HL-60 (cell line): ENCODE measurements at regions not wholly inside any gene's neighbourhood (a gene's known extent, or its start where the extent isn't known, plus 50 kb on each side); places are given as distances from the start of the nearest gene placed in this dataset.

Source experiments
- CTCF ChIP-seq: IDR thresholded peaks from one replicate; pipeline ENCODE4 v1.5.1; 2011; ENCODE audit warnings: low read length, control low read depth, inconsistent platforms; ENCODE audit not compliant: insufficient read depth
- REST ChIP-seq: IDR thresholded peaks from 2 replicates; pipeline ENCODE4 v1.6.1; 2012; ENCODE audit warnings: low read depth; ENCODE audit not compliant: insufficient replicate concordance

GRCh38 chr4:188287169-188287894, 148.1 kb downstream of the TRIML1 start:
- TF ChIP-seq CTCF (no peak), REST (no peak)
